ENCODE measurements at regions not wholly inside any gene's neighbourhood (a gene's known extent, or its start where the extent isn't known, plus 50 kb on each side); places are given as distances from the start of the nearest gene placed in this dataset.

- TF ChIP-seq JUND (IDR thresholded peaks at IDR 0.05; ENCODE audit: low read depth) = no peak
- DNase-seq (ENCODE audit: low read depth in 1 of 2, low spot score in 1 of 2) = no peak
- in situ Hi-C loops (cut with HindIII; ENCODE audit: low pct_unique_long_range_greater_than_20kb, low sequenced_read_pairs) = no loop called here
These were observed 98.1 kb upstream of the SV2C start for GRCh38 chr5:75985077-75985476.

- no peak for DNase-seq (ENCODE audit: low read depth in 1 of 2, low spot score in 1 of 2)
- in situ Hi-C loops (cut with HindIII; ENCODE audit: low pct_unique_long_range_greater_than_20kb, low sequenced_read_pairs) = no loop called here
- no peak for TF ChIP-seq JUND (IDR thresholded peaks at IDR 0.05; ENCODE audit: low read depth)
These were observed 107.7 kb upstream of the SV2C start for GRCh38 chr5:75975496-75975895.

GRCh38 chr5:75965292-75965691, 117.9 kb upstream of the SV2C start:
- in situ Hi-C loops (cut with HindIII; ENCODE audit: low pct_unique_long_range_greater_than_20kb, low sequenced_read_pairs) = no loop called here
- DNase-seq (ENCODE audit: low read depth in 1 of 2, low spot score in 1 of 2) = no peak

GRCh38 chr5:75964008-75964407, 119.2 kb upstream of the SV2C start:
- no peak for TF ChIP-seq JUND (IDR thresholded peaks at IDR 0.05; ENCODE audit: low read depth)
- no peak for DNase-seq (ENCODE audit: low read depth in 1 of 2, low spot score in 1 of 2)
- in situ Hi-C loops (cut with HindIII; ENCODE audit: low pct_unique_long_range_greater_than_20kb, low sequenced_read_pairs) = no loop called here

More at GRCh38 chr5:75965292-75965691, 117.9 kb upstream of the SV2C start:
- no peak for TF ChIP-seq JUND (IDR thresholded peaks at IDR 0.05; ENCODE audit: low read depth)

GRCh38 chr5:75963554-75963953, 119.6 kb upstream of the SV2C start:
- in situ Hi-C loops (cut with HindIII; ENCODE audit: low pct_unique_long_range_greater_than_20kb, low sequenced_read_pairs) = no loop called here

GRCh38 chr5:75961818-75962217, 121.4 kb upstream of the SV2C start:
- in situ Hi-C loops (cut with HindIII; ENCODE audit: low pct_unique_long_range_greater_than_20kb, low sequenced_read_pairs) = no loop called here
- DNase-seq (ENCODE audit: low read depth in 1 of 2, low spot score in 1 of 2) = no peak
- TF ChIP-seq JUND (IDR thresholded peaks at IDR 0.05; ENCODE audit: low read depth) = no peak

More at GRCh38 chr5:75963554-75963953, 119.6 kb upstream of the SV2C start:
- no peak for TF ChIP-seq JUND (IDR thresholded peaks at IDR 0.05; ENCODE audit: low read depth)
- no peak for DNase-seq (ENCODE audit: low read depth in 1 of 2, low spot score in 1 of 2)

- no peak for DNase-seq (ENCODE audit: low read depth in 1 of 2, low spot score in 1 of 2)
- in situ Hi-C loops (cut with HindIII; ENCODE audit: low pct_unique_long_range_greater_than_20kb, low sequenced_read_pairs) = no loop called here
- TF ChIP-seq JUND (IDR thresholded peaks at IDR 0.05; ENCODE audit: low read depth) = no peak
These were observed 123.1 kb upstream of the SV2C start for GRCh38 chr5:75960129-75960528.

GRCh38 chr5:75952963-75953362, 130.2 kb upstream of the SV2C start:
- in situ Hi-C loops (cut with HindIII; ENCODE audit: low pct_unique_long_range_greater_than_20kb, low sequenced_read_pairs) = no loop called here
- TF ChIP-seq JUND (IDR thresholded peaks at IDR 0.05; ENCODE audit: low read depth) = no peak
- no peak for DNase-seq (ENCODE audit: low read depth in 1 of 2, low spot score in 1 of 2)

GRCh38 chr5:75952291-75952690, 130.9 kb upstream of the SV2C start:
- in situ Hi-C loops (cut with HindIII; ENCODE audit: low pct_unique_long_range_greater_than_20kb, low sequenced_read_pairs) = no loop called here
- DNase-seq (ENCODE audit: low read depth in 1 of 2, low spot score in 1 of 2) = no peak
- no peak for TF ChIP-seq JUND (IDR thresholded peaks at IDR 0.05; ENCODE audit: low read depth)

GRCh38 chr5:75951716-75952115, 131.5 kb upstream of the SV2C start:
- no peak for DNase-seq (ENCODE audit: low read depth in 1 of 2, low spot score in 1 of 2)
- in situ Hi-C loops (cut with HindIII; ENCODE audit: low pct_unique_long_range_greater_than_20kb, low sequenced_read_pairs) = no loop called here
- no peak for TF ChIP-seq JUND (IDR thresholded peaks at IDR 0.05; ENCODE audit: low read depth)

GRCh38 chr5:75951158-75951557, 132.0 kb upstream of the SV2C start:
- no peak for DNase-seq (ENCODE audit: low read depth in 1 of 2, low spot score in 1 of 2)
- no peak for TF ChIP-seq JUND (IDR thresholded peaks at IDR 0.05; ENCODE audit: low read depth)
- in situ Hi-C loops (cut with HindIII; ENCODE audit: low pct_unique_long_range_greater_than_20kb, low sequenced_read_pairs) = no loop called here

GRCh38 chr5:75948438-75948837, 134.7 kb upstream of the SV2C start:
- no peak for DNase-seq (ENCODE audit: low read depth in 1 of 2, low spot score in 1 of 2)

GRCh38 chr5:75940418-75940817, 142.8 kb upstream of the SV2C start:
- TF ChIP-seq JUND (IDR thresholded peaks at IDR 0.05; ENCODE audit: low read depth) = no peak

More at GRCh38 chr5:75948438-75948837, 134.7 kb upstream of the SV2C start:
- TF ChIP-seq JUND (IDR thresholded peaks at IDR 0.05; ENCODE audit: low read depth) = no peak
- in situ Hi-C loops (cut with HindIII; ENCODE audit: low pct_unique_long_range_greater_than_20kb, low sequenced_read_pairs) = no loop called here

GRCh38 chr5:75935572-75935971, 147.6 kb upstream of the SV2C start:
- DNase-seq (ENCODE audit: low read depth in 1 of 2, low spot score in 1 of 2) = no peak
- in situ Hi-C loops (cut with HindIII; ENCODE audit: low pct_unique_long_range_greater_than_20kb, low sequenced_read_pairs) = no loop called here
- no peak for TF ChIP-seq JUND (IDR thresholded peaks at IDR 0.05; ENCODE audit: low read depth)

More at GRCh38 chr5:75940418-75940817, 142.8 kb upstream of the SV2C start:
- in situ Hi-C loops (cut with HindIII; ENCODE audit: low pct_unique_long_range_greater_than_20kb, low sequenced_read_pairs) = no loop called here
- DNase-seq (ENCODE audit: low read depth in 1 of 2, low spot score in 1 of 2) = no peak

Measured in T47D (cell line).